ENCODE measurements at regions not wholly inside any gene's neighbourhood (a gene's known extent, or its start where the extent isn't known, plus 50 kb on each side); places are given as distances from the start of the nearest gene placed in this dataset.

- Histone ChIP-seq H3K9me3 (peaks cover 0 to 2% (median 0%) of the 10 kb centered on the region in 4 donors), H3K27ac (peak overlapping the region in 3 of 4 donors; percentile 89 to 93 (median 90)), H3K4me3 (peak overlapping the region in 3 of 4 donors; percentile 65 to 71 (median 70)), H3K36me3 (no peaks in the 10 kb centered on the region), H3K4me1 (peaks cover 0 to 17% (median 6%) of the 10 kb centered on the region in 4 donors), H3K27me3 (no peaks in the 10 kb centered on the region)
- no peak for TF ChIP-seq CTCF (IDR thresholded peaks at IDR 0.05)
- peak in 1 of 2 donors; percentile 46 for TF ChIP-seq POLR2AphosphoS5 (IDR thresholded peaks at IDR 0.05)
- TF ChIP-seq EP300 (IDR thresholded peaks at IDR 0.05) = no peak
- TF ChIP-seq POLR2A (IDR thresholded peaks at IDR 0.05) = peak in 1 of 4 donors; percentile 45
- WGBS, 2 donors = 9% methylated on average over 24 to 47 of the region's 47 CpGs
- peak; percentile 98 to 99 for ATAC-seq (ENCODE audit: low FRiP score in 2 of 2)
- peak; percentile 94 to 96 for DNase-seq
Measured at GRCh38 chr7:63925626-63926460, 72.8 kb upstream of the ZNF722 start.

- no peaks in the 10 kb centered on the region for H3K27me3 ChIP-seq
- H3K4me3 ChIP-seq = peak overlapping the region in 2 of 4 donors; percentile 65 to 71
- H3K36me3 ChIP-seq = no peaks in the 10 kb centered on the region
- no peak for TF ChIP-seq POLR2AphosphoS5 (IDR thresholded peaks at IDR 0.05)
- no peak for TF ChIP-seq POLR2A (IDR thresholded peaks at IDR 0.05)
- TF ChIP-seq CTCF (IDR thresholded peaks at IDR 0.05) = no peak
- no peak for TF ChIP-seq EP300 (IDR thresholded peaks at IDR 0.05)
- peak overlapping the region in 1 of 4 donors; percentile 90 for H3K27ac ChIP-seq
- peaks cover 0 to 17% (median 6%) of the 10 kb centered on the region in 4 donors for H3K4me1 ChIP-seq
- ATAC-seq (ENCODE audit: low FRiP score in 2 of 2) = no peak
- 84 to 100% methylated on average over 1 to 5 of the region's 5 CpGs for WGBS, 2 donors
- peaks cover 0 to 17% (median 5%) of the 10 kb centered on the region in 4 donors for H3K9me3 ChIP-seq
- no peak for DNase-seq
Measured at GRCh38 chr7:63927261-63927660, 71.4 kb upstream of the ZNF722 start.

- peaks cover 0 to 8% (median 6%) of the 10 kb centered on the region in 4 donors for H3K4me1 ChIP-seq
- DNase-seq (peak in 1 of 2 donors; percentile 85), ATAC-seq (ENCODE audit: low FRiP score in 2 of 2) (no peak)
- 55 to 66% methylated on average over 26 to 47 of the region's 56 CpGs for WGBS, 2 donors
- H3K4me3 ChIP-seq = no peak overlapping the region
- H3K36me3 ChIP-seq = no peaks in the 10 kb centered on the region
- no peak overlapping the region for H3K27ac ChIP-seq
- TF ChIP-seq POLR2AphosphoS5 (IDR thresholded peaks at IDR 0.05) (no peak), EP300 (IDR thresholded peaks at IDR 0.05) (no peak), CTCF (IDR thresholded peaks at IDR 0.05) (no peak), POLR2A (IDR thresholded peaks at IDR 0.05) (no peak)
- no peaks in the 10 kb centered on the region for H3K27me3 ChIP-seq
- peaks cover 0 to 17% (median 8%) of the 10 kb centered on the region in 4 donors for H3K9me3 ChIP-seq
Measured at GRCh38 chr7:63931057-63931600, 67.5 kb upstream of the ZNF722 start.

- WGBS, 2 donors = 93 to 95% methylated on average over 13 to 22 of the region's 22 CpGs
- DNase-seq = peak in 1 of 2 donors; percentile 48
- TF ChIP-seq CTCF (IDR thresholded peaks at IDR 0.05) (no peak), POLR2A (IDR thresholded peaks at IDR 0.05) (no peak), POLR2AphosphoS5 (IDR thresholded peaks at IDR 0.05) (no peak), EP300 (IDR thresholded peaks at IDR 0.05) (no peak)
- ATAC-seq (ENCODE audit: low FRiP score in 2 of 2) = peak in 1 of 2 donors; percentile 62
- no peak overlapping the region for H3K4me3 ChIP-seq
- H3K4me1 ChIP-seq = peaks cover 0 to 4% (median 2%) of the 10 kb centered on the region in 4 donors
- no peaks in the 10 kb centered on the region for H3K27me3 ChIP-seq
- H3K27ac ChIP-seq = no peak overlapping the region
- H3K9me3 ChIP-seq = peaks cover 0 to 17% (median 11%) of the 10 kb centered on the region in 4 donors
- no peaks in the 10 kb centered on the region for H3K36me3 ChIP-seq
Measured at GRCh38 chr7:63931985-63932577, 66.6 kb upstream of the ZNF722 start.
